ENCODE measurements at regions not wholly inside any gene's neighbourhood (a gene's known extent, or its start where the extent isn't known, plus 50 kb on each side); places are given as distances from the start of the nearest gene placed in this dataset.

DNA sequence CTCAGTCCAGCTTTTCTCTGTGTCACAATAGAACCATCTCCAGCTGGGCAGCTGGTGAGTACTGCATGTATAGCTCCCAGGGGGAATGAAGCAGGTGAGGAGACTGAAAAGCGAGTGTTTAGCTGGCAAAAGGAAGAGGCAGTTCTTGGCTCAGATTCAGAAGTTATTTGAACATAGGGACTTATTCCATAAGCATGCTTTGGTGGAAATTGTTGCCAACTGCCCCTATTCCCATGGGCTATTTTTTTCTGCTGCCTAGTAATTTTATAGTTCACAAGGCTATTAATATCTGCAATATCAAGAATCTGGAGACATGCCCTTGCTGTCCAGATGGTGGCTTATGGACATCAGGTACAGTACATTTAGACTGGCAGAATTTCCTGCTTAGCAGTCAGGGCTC is 1112.7 kb downstream of the LRFN5 start:
- in situ Hi-C loops (cut with MboI; ENCODE audit: low pct_unique_long_range_greater_than_20kb, low sequenced_read_pairs): no loop called here
- DNase-seq: no peak

DNA sequence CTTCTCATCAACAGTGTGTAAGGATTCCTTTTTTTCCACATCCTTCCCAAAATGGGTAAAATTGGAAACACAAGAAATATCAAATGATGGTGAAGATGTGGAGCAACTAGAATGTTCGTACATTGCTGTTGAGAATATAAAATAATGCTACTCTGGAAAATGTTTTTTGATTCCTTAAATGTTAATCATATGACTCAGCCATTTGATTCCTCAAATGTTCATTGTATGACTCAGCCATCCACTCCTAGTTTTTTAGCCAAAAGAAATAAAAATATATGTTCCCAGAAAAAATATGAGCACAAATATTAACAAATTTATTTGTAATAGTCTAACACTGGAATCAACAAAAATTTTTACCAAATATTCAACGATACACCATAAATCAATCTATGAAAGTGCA is 1108.6 kb downstream of the LRFN5 start:
- no peak for DNase-seq
- in situ Hi-C loops (cut with MboI; ENCODE audit: low pct_unique_long_range_greater_than_20kb, low sequenced_read_pairs): no loop called here

DNA sequence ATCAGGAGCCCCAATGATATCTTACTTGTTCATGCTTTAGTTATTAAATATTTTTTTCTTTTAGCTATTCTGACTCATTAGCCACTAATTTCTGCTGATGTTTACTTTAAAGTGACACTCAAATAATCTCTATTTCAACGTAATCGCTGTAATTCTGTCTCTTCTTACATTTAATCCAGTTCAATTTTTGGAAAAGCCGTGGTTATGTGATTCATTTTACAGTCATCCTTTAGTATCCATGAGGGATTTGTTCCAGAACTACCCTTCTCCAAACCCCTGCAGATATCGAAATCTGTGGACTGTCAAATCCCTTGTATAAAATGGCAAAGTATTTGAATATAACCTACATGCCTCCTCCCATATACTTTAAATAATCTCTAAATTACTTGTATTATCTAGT is 1103.4 kb downstream of the LRFN5 start:
- no peak for DNase-seq

DNA sequence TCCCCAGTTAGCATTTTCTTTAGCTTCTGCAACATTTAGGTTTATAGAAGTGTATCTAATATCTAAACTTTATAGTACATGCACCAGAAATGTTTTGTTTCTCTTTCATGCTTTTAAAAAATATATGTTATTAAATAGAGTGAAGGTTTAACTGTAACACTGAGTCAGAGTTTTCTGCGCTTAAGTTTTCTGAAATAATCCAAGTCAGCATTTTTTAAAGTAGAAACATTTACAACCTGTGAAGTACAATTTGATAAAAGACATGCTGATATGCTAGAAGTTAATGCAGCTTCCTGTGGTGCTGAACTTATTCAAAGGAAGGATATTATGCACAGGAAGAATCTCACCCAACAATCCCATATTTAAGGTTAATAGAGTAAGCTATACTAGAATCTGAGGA is 1096.8 kb downstream of the LRFN5 start:
- in situ Hi-C loops (cut with MboI; ENCODE audit: low pct_unique_long_range_greater_than_20kb, low sequenced_read_pairs): no loop called here
- no peak for DNase-seq

More for the DNA sequence above, 1103.4 kb downstream of the LRFN5 start:
- in situ Hi-C loops (cut with MboI; ENCODE audit: low pct_unique_long_range_greater_than_20kb, low sequenced_read_pairs): no loop called here

DNA sequence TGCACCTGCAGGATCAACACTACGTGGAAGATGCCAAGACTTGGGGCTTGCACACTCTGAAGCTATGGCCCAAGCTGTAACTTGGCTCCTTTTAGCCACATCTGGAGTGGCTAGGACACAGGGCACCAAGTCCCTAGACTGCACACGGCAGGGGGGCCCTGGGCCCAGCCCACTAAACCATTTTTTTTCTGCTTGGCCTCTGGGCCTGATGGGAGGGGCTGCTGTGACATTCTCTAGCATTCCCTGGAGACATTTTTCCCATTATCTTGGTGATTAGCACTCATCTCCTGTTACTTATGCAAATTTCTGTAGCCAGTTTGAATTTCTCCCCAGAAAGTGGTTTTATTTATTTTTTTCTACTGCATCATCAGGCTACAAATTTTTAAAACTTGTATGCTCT is 1080.7 kb downstream of the LRFN5 start:
- no peak for DNase-seq

DNA sequence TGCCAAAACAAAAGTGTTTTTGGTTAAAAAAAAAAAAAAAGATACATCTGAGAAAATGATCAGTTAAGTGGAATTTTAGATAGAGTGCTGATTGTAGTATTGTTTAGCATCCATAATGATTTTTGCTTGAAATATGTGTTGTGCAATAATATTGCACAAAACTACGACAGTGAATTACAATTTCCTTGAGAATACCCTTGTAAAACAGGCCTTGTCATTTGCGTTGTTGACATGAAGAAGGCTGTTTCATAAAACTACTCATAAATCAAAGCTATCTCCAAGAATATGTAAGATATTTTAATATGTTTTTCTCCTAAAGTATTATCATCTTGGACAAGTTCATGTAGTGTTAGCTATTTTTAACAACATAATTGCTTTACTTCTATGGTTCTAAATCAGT is 1077.0 kb downstream of the LRFN5 start:
- in situ Hi-C loops (cut with MboI; ENCODE audit: low pct_unique_long_range_greater_than_20kb, low sequenced_read_pairs): no loop called here
- no peak for DNase-seq

More for the DNA sequence above, 1080.7 kb downstream of the LRFN5 start:
- in situ Hi-C loops (cut with MboI; ENCODE audit: low pct_unique_long_range_greater_than_20kb, low sequenced_read_pairs): no loop called here

DNA sequence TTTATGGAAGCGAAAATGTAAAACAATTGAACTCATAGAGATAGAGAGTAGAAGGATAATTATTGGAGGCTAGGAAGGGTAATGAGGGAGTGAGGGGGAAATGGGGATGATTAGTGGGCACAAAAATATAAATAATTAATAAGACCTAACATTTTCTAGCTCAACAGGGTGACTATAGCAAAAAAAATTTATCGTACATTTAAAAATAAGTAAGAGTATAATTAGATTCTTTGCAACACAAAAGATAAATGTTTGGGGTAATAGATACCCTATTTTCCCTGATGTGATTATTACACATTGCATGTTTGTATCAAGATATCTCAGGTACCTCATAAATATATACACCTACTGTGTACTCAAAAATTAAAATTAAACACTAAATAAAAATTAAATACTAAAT is 1070.0 kb downstream of the LRFN5 start:
- in situ Hi-C loops (cut with MboI; ENCODE audit: low pct_unique_long_range_greater_than_20kb, low sequenced_read_pairs): no loop called here
- DNase-seq: no peak

DNA sequence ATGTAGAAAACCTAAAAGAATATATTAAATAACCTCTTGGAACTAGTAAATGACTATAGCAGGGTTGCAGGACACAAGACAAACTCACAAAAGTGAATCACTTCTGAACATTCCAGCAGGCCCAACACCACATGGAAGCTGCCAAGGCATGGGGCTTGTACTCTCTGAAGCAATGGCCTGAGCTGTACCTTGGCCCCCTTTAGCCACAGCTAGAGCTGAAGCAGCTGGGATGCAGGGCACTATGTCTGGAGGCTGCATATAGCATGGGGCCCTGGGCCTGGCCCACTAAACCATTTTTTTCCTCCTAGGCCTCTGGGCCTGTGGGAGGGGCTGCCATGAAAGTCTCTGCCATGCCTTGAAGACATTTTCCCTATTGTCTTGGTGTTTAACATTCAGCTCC is 1067.3 kb downstream of the LRFN5 start:
- no peak for DNase-seq
- in situ Hi-C loops (cut with MboI; ENCODE audit: low pct_unique_long_range_greater_than_20kb, low sequenced_read_pairs): no loop called here

DNA sequence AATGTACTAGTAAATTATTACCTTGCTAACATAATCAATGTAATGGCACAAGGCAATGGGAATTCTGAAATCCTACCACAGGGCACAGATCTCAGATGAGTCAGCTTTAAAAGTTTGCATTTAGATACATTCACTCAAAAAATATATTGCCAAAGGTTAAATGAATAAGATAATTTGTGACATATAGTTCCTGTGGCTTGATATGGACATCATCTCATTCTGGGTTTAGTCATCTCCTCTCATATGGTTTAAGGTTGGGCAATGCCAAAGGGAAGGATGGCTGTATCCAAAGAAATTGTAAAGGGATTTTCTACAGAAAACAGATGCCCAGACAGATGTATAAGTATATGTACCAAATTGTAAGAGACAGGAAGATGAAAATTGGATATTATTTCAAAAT is 1065.0 kb downstream of the LRFN5 start:
- in situ Hi-C loops (cut with MboI; ENCODE audit: low pct_unique_long_range_greater_than_20kb, low sequenced_read_pairs): no loop called here

DNA sequence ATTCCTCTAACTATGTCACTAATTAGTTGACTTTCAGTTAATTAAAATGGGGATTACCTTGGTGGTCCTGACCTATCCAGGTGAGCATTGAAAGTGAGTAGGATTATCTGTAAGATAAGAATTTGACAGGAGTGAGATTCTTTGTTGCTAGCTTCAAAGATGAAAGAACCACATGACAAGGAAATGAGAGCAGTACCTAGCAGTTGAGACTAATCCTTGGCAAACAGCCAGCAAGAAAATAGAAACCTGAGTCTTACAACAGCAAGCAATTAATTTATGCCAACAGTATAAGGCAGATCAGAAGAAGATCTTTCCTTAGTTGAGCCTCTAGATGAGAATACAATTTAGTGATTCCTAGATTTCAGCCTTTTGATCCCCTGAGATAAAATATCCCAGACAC is 1058.4 kb downstream of the LRFN5 start:
- in situ Hi-C loops (cut with MboI; ENCODE audit: low pct_unique_long_range_greater_than_20kb, low sequenced_read_pairs): no loop called here
- DNase-seq: no peak

More for the DNA sequence above, 1065.0 kb downstream of the LRFN5 start:
- DNase-seq: no peak

DNA sequence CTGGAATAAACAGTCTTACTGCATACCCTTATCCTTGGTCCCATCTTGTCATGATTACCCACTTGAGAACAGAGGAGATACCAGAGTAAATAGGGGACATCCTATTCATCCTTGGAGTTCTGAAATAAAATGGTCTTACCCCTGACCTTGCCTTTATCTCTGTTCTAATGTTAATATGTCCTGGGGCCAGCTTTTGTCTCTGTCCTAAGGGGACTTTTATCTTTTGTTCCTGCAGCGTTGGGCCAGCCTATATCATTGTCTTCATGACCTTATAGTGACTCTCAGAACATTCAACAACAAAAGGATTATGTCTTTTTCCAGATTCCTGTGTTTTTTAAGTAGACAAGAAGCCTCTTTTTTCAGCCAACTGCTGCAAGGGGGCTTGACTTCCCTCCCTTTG is 1057.5 kb downstream of the LRFN5 start:
- in situ Hi-C loops (cut with MboI; ENCODE audit: low pct_unique_long_range_greater_than_20kb, low sequenced_read_pairs): no loop called here
- DNase-seq: no peak

DNA sequence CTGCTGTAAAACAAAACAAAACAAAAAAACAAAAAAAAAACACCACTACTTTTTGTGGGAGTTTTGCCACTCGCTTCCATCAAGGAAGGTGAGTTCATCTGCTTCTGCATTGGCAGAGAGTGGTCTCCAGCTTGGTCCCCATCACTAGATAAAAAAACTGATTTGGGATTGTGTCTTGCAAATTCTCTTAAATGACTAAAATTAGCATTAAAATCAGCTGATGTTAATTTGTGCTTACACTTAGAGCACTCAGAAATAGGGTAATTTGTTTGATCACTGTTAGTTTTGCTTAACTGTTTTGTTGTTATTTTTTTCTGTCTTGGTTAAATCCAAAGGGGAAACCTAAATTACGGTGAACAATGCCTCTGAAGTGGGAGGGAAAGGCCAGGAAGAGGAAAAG is 1048.0 kb downstream of the LRFN5 start:
- in situ Hi-C loops (cut with MboI; ENCODE audit: low pct_unique_long_range_greater_than_20kb, low sequenced_read_pairs): no loop called here

DNA sequence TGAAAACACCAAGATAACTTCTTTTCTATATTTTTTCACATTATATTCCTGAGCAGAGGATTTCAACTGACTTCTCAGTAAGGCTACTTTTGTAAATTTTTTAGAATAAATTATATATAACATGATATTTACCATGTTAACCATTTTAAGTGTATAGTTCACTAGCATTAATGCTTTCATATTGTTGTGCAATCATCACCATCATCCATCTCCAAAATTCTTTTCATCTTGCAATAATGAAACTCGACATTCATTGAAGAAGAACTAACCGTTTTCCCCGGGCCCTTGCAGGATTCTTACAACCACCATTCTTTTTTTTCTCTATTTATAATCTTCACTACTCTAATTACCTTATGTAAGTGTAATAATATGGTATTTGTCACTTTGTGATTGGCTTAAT is 1036.1 kb downstream of the LRFN5 start:
- DNase-seq: no peak
- in situ Hi-C loops (cut with MboI; ENCODE audit: low pct_unique_long_range_greater_than_20kb, low sequenced_read_pairs): no loop called here

More for the DNA sequence above, 1048.0 kb downstream of the LRFN5 start:
- no peak for DNase-seq

DNA sequence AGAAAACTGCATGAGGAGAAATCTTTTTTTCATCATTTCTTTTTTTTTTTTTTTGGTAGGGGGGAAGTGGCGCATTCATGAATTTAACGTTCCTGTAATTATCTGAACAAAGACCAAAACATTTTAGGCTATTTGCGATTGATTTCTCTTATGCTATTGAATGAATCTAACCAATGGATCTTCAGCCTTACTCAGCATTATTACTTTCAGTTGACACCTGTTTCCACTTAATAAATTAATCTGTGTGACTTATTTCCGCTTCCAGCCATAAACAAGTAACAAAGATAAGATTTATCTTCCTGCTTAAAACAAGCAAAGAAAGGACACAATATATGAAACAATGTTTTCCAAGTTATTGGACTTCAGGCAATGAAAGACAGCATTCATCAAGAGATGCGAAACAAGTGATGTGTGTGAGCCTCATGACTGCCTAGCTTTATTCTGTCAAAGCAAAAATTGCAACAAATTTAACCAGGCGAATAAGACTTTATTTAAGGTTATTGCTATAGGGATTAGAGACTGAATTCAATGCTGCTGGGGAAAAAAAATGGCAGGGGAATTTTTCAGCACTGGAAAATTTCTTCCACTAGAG is 1026.9 kb downstream of the LRFN5 start:
- in situ Hi-C loops (cut with MboI; ENCODE audit: low pct_unique_long_range_greater_than_20kb, low sequenced_read_pairs): no loop called here
- no peak for DNase-seq

DNA sequence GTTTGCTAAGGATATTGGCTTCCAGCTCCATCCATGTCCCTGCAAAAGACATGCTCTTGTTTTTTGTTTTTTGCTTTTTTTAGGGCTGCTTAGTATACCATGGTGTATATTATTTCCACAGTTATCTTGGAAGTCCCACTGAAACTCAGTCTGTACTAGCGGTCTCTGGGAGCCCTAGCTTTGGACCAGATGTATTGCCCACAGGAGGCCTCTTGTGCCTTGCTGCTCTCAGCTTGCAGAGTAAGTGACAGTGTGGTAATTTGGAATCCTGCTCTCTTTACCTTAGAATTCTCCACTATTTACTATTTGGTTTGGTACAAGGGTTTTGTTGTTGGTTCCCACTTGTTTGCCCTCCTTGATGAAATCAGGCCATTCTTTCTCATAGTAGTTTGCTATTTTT is 1022.9 kb downstream of the LRFN5 start:
- in situ Hi-C loops (cut with MboI; ENCODE audit: low pct_unique_long_range_greater_than_20kb, low sequenced_read_pairs): no loop called here
- peak; percentile 2 for DNase-seq

DNA sequence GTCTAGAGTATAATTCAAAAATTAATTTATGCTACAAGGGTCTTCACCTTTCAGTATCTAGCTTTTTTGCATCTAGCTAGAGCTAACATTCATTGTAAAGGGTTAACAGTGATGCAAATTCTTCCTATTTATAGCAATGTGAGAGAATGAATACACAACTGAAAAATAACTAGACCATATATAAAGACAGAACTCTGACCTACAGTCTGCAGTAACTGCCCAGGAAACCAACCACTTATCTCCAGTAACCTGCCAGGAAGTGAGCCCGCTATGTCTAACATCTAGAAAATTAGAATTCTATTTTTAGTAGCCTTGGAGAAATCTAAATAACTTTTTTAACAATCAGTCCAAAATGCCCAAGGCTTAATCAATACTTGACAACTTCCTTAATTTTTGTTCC is 1021.9 kb downstream of the LRFN5 start:
- in situ Hi-C loops (cut with MboI; ENCODE audit: low pct_unique_long_range_greater_than_20kb, low sequenced_read_pairs): no loop called here

DNA sequence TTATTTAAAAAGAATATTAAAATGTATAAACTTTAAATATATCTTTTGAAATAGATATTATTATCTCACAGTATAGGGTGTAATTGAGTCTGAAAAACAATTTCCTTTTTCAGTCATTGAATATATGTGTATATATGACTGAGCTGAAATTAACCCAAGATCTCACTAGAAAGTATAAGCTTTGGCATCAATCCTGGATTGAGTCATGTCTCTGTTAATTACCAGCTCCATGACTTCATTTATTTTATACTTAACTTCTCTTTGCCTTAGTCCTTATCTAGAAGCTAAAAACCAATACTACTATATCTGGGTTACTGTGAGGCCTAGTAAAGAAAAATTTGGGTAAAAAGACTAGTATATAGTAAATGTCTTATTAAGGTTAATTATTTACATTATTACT is 1020.3 kb downstream of the LRFN5 start:
- DNase-seq: no peak
- in situ Hi-C loops (cut with MboI; ENCODE audit: low pct_unique_long_range_greater_than_20kb, low sequenced_read_pairs): no loop called here

More for the DNA sequence above, 1021.9 kb downstream of the LRFN5 start:
- DNase-seq: peak; percentile 69

DNA sequence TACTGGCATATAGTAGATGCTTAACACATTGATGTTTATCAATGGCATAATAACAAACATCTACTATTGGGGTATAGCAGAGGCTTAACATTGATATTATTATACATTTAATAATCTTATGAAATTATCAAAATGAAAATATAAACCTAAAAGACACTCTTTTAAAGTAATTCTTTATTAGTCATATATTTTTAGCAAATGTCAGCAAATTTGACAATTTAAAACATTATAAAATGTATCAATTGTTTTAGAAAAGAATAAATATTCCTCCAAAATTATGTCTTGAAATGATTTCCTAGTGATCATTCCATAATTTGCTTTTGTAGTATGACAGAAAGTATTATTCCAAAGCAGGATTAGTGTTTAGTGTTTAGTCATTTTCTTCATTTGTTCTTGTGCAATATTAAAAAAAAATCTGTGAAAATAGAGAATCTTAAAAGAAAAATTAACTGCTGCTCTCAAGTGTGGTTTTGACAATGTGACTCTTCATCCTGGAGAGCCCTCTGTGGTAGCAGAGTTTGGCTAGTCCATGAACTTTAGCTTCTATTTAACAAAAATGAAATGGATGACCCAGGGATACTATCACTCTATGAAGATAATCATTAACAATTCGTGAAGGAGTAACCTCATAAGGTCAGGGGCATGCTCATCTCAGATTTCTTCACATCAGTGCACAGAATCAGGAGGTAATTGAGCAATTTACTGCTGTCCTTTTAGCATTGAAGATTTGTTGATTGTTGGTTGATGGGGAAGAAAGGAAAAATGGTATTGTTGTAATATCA is 1018.5 kb downstream of the LRFN5 start:
- no peak for DNase-seq
- in situ Hi-C loops (cut with MboI; ENCODE audit: low pct_unique_long_range_greater_than_20kb, low sequenced_read_pairs): no loop called here

DNA sequence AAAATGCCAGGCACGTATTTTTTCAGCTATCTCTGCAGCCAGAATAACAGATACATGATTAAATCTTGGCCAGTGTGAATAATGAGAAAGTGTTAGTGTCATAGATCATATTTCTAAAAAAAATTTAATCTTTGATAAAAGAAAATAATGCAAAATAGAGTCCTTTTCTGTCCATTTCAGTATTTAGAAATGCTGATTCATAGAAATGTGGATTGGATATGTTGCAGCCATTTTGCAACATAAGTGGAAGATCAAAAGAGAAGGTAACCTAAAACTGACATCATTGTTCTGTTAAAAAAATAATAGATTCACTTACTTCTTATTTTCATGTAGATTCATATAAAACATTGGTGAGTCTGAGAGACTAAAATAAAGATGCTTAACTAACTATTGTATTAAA is 1010.3 kb downstream of the LRFN5 start:
- in situ Hi-C loops (cut with MboI; ENCODE audit: low pct_unique_long_range_greater_than_20kb, low sequenced_read_pairs): no loop called here
- no peak for DNase-seq

DNA sequence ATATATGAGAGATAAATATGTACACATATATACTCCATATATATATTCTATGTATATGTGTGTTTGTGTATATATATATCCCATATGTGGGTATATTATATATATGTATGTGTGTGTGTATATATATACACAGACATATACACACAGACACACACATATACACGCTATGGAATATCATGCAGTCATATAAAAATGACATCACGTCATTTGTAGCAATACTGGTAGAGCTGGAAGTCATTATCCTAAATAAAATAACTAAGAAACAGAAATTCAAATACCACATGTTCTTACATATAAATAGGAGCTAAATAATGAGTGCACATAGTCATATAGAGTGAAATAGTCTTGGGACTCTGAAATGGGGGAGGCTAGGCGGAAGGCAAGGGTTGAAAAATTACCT is 1000.2 kb downstream of the LRFN5 start:
- no peak for DNase-seq
- in situ Hi-C loops (cut with MboI; ENCODE audit: low pct_unique_long_range_greater_than_20kb, low sequenced_read_pairs): no loop called here

DNA sequence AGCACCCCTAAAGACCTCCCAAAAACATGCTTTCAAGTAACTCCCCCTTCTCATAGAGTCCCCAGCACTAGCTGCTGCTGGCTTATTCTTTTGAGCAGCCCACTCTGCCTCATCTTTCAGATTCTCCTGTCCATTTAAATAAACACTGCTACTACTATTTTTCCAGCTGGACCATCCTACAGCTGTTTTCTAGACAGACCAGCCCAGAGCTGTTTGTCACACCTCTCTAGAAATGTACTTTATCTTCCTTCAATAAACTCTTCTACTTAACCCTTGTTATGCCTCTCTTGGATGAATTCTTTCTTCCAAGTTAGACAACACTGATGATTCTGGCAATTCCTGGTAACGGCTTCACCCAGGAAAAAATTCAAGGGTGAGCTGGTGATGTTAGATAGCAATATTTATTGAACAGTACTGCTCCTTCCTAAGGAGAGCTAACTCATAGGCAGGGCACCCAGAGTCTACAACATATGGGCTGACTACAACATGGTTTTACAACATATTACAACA is 995.7 kb downstream of the LRFN5 start:
- no peak for DNase-seq
- in situ Hi-C loops (cut with MboI; ENCODE audit: low pct_unique_long_range_greater_than_20kb, low sequenced_read_pairs): no loop called here
